ENCODE measurements at regions not wholly inside any gene's neighbourhood (a gene's known extent, or its start where the extent isn't known, plus 50 kb on each side); places are given as distances from the start of the nearest gene placed in this dataset.

DNA sequence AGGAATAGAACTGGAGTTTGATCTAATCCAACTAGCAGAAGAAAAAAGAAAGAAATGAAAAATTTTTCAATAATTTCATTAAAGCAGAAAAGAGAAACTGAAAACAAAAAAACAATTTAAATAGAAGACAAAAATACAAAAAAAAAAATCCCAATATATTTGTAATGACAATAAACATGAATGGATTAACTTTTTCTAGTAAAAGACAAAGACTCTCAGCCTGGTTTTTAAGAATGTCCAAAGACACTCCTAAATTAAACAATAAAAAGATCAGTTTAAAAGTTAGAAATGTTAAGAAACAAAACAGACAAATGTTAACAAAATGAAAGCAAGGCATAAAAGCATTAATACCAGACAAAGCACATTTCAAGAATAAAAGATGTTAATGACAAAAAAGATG is 50.3 kb upstream of the ME3 start:
- CTCF ChIA-PET, result no interaction called here
- Mint-ChIP-seq H3K9me3 (peaks cover 17% of the 10 kb centered on the region), H3K4me1 (ENCODE audit: low read depth) (no peaks in the 10 kb centered on the region), H3K4me3 (no peak overlapping the region), H3K27me3 (ENCODE audit: low read depth) (peaks cover 10% of the 10 kb centered on the region), H3K27ac (no peak overlapping the region), H3K36me3 (ENCODE audit: low read depth) (no peaks in the 10 kb centered on the region)
- intact Hi-C loops (cut with micrococcal nuclease), result no loop called here
- DNase-seq, result no peak
